GM12865 (cell line): ENCODE measurements at regions not wholly inside any gene's neighbourhood (a gene's known extent, or its start where the extent isn't known, plus 50 kb on each side); places are given as distances from the start of the nearest gene placed in this dataset.
"Not testable (repeated sequence)": the region's sequence is repeated elsewhere in the genome, so short reads cannot be mapped to it uniquely, and the experiment has no call there.

Experiments
- DNase-seq: peaks from one replicate; pipeline ENCODE4 v3.0.0; 2010; ENCODE audit warnings: low read depth
- H3K4me3 ChIP-seq: 2 replicates; pipeline ENCODE4 v1.5.1; 2011; ENCODE audit warnings: mild to moderate bottlenecking, low read depth, low read length, control low read depth
- CTCF ChIP-seq: IDR thresholded peaks from 2 replicates; pipeline ENCODE4 v1.5.1; 2011; ENCODE audit warnings: low read length, control low read depth, low read depth, inconsistent platforms; ENCODE audit not compliant: insufficient read depth; ENCODE audit errors: missing control alignments

GRCh38 chr7:66460921-66461361, 167.7 kb upstream of the KCTD7 start:
- TF ChIP-seq CTCF: no peak
- no peak for DNase-seq
- H3K4me3 ChIP-seq: no peak overlapping the region

- DNase-seq, H3K4me3 ChIP-seq: not testable (repeated sequence)
These were observed 167.3 kb upstream of the KCTD7 start for GRCh38 chr7:66461397-66461796.

- not testable (repeated sequence) for DNase-seq, H3K4me3 ChIP-seq
These were observed 165.8 kb upstream of the KCTD7 start for GRCh38 chr7:66462831-66463230.

- H3K4me3 ChIP-seq: no peak overlapping the region
- TF ChIP-seq CTCF: no peak
- no peak for DNase-seq
These were observed 164.6 kb upstream of the KCTD7 start for GRCh38 chr7:66464059-66464458.

- DNase-seq: no peak
- H3K4me3 ChIP-seq: no peak overlapping the region
- TF ChIP-seq CTCF: no peak
These were observed 162.5 kb upstream of the KCTD7 start for GRCh38 chr7:66466081-66466600.

- DNase-seq: no peak
- no peak overlapping the region for H3K4me3 ChIP-seq
- no peak for TF ChIP-seq CTCF
These were observed 160.8 kb upstream of the KCTD7 start for GRCh38 chr7:66467887-66468286.

- not testable (repeated sequence) for DNase-seq, H3K4me3 ChIP-seq
These were observed 155.6 kb upstream of the KCTD7 start for GRCh38 chr7:66473064-66473463.

GRCh38 chr7:66474441-66474840, 154.2 kb upstream of the KCTD7 start:
- no peak for DNase-seq
- H3K4me3 ChIP-seq: no peak overlapping the region
- no peak for TF ChIP-seq CTCF

GRCh38 chr7:66476056-66476455, 152.6 kb upstream of the KCTD7 start:
- not testable (repeated sequence) for H3K4me3 ChIP-seq, DNase-seq

- not testable (repeated sequence) for DNase-seq, H3K4me3 ChIP-seq
These were observed 150.8 kb upstream of the KCTD7 start for GRCh38 chr7:66477822-66478397.

GRCh38 chr7:66481229-66481628, 147.5 kb upstream of the KCTD7 start:
- H3K4me3 ChIP-seq, DNase-seq: not testable (repeated sequence)

- not testable (repeated sequence) for DNase-seq, H3K4me3 ChIP-seq
These were observed 139.6 kb upstream of the KCTD7 start for GRCh38 chr7:66489065-66489464.

GRCh38 chr7:66489741-66490140, 138.9 kb upstream of the KCTD7 start:
- DNase-seq, H3K4me3 ChIP-seq: not testable (repeated sequence)

- DNase-seq, H3K4me3 ChIP-seq: not testable (repeated sequence)
These were observed 137.7 kb upstream of the KCTD7 start for GRCh38 chr7:66490979-66491378.
